Heart left ventricle (tissue), 16 donors: ENCODE measurements at regions not wholly inside any gene's neighbourhood (a gene's known extent, or its start where the extent isn't known, plus 50 kb on each side); places are given as distances from the start of the nearest gene placed in this dataset.

Source experiments
- ATAC-seq, 4 donors: fragments of 200-7000 bp; cut with Tn5 transposase; one replicate each; pipeline ENCODE4 v1.9.1; 2020 to 2022; ENCODE audit warnings: moderate library complexity in 4 of 4, mild to moderate bottlenecking in 3 of 4, moderate number of reproducible peaks in 1 of 4
- DNase-seq, 5 donors: peaks; one replicate each; pipeline ENCODE4 v3.0.0-alpha.2; 2020
- H3K27ac ChIP-seq, 12 donors: fragments of 200-600 bp; sonication (generic) in 4 of 12; one replicate each; pipeline versions ENCODE4 v1.5.0 to v1.8.0; 2016 to 2022; ENCODE audit warnings: mild to moderate bottlenecking in 2 of 12
- H3K27me3 ChIP-seq, 9 donors: fragments of 200-600 bp; sonication (generic) in 2 of 9; one replicate each; pipeline versions ENCODE4 v1.5.1 to v1.8.0; 2016 to 2022; ENCODE audit warnings: mild to moderate bottlenecking in 3 of 9
- H3K36me3 ChIP-seq, 9 donors: fragments of 200-600 bp; sonication (generic) in 2 of 9; one replicate each; pipeline versions ENCODE4 v1.5.0 to v1.8.0; 2018 to 2022; ENCODE audit warnings: mild to moderate bottlenecking in 2 of 9
- H3K4me1 ChIP-seq, 12 donors: fragments of 200-600 bp; sonication (generic) in 4 of 12; one replicate each; pipeline versions ENCODE4 v1.5.0 to v1.8.0; 2016 to 2022; ENCODE audit warnings: mild to moderate bottlenecking in 3 of 12
- H3K4me3 ChIP-seq, 12 donors: fragments of 200-600 bp; sonication (generic) in 4 of 12; one replicate each; pipeline versions ENCODE4 v1.5.0 to v1.8.0; 2017 to 2022; ENCODE audit warnings: mild to moderate bottlenecking in 9 of 12, moderate library complexity in 4 of 12
- H3K9me3 ChIP-seq, 12 donors: fragments of 200-600 bp; sonication (generic) in 4 of 12; one replicate each; pipeline versions ENCODE4 v1.5.0 to v1.8.0; 2016 to 2022; ENCODE audit warnings: mild to moderate bottlenecking in 1 of 12
- CTCF ChIP-seq, 12 donors: fragments of 200-600 bp; sonication (generic) in 4 of 12; IDR thresholded peaks; one replicate each; pipeline versions ENCODE4 v1.5.0 to v1.8.0; 2018 to 2022; ENCODE audit warnings: antibody characterized with exemption in 12 of 12, mild to moderate bottlenecking in 5 of 12
- POLR2A ChIP-seq, 2 donors: fragments of 450-650 bp; IDR thresholded peaks; one replicate each; pipeline ENCODE4 v1.6.1; 2017; ENCODE audit warnings: antibody characterized with exemption in 2 of 2, mild to moderate bottlenecking in 2 of 2, moderate library complexity in 2 of 2
- WGBS, 4 donors: extraction: QIAGEN DNeasy Blood & Tissue Kit in 2 of 4; methylation state at CpG; one replicate each; pipeline versions ENCODE4 v1.1.5 to v1.1.7; 2013 to 2018; 5-methylcytosine and 5-hydroxymethylcytosine counted together
- intact Hi-C, 10 donors: fragments of 100-400 bp; cut with DNase I; formaldehyde crosslinking; loops; one replicate each; pipeline versions ENCODE4 v1.11.1 to v1.14.2; 2022
- donor health status: ischemic (EF 13 %, LVEDD 7.1; RV severe dilation, severe dysfunction).
- donor health status: healthy with polysubstance abuse.
- donor health status: DM: no; HTN: yes; CAD: no.
- donor health status: DM: no; HTN: no; CAD: no.
- donor health status: ischemic (EF 25% LVEDD 6.9; RV normal size, moderate dysfunction).
- donor health status: ischemic (EF 25% LVEDD 5.7; RV mildly dilated, moderate dysfunction).
- donor health status: healthy.
- donor health status: DM: yes; HTN: yes; CAD: no.
- donor health status: ischemic (EF 35%, LVEDD 5.7; RV mildly dilated, moderate dysfunction).
- donor health status: nonischemic (EF 11% LVEDD 7.7; RV severe dilation, severe dysfunction).
- donor health status: DM: yes; HTN: yes; CAD: no.
- donor health status: PGD.
- donor health status: ischemic (EF 29% LVEDD 5.4; RV normal size, mild dysfunction).
- donor health status: nonischemic (EF 23%, LVEDD 6.1; RV moderate dilation, normal function).

GRCh38 chr3:171984883-171985282, 54.5 kb upstream of the FNDC3B start:
- H3K36me3 ChIP-seq = no peaks in the 10 kb centered on the region
- ATAC-seq (peak in 3 of 4 donors; percentile 47 to 70 (median 59)), DNase-seq (peak in 1 of 5 donors; percentile 32)
- H3K4me3 ChIP-seq = peak overlapping the region in 1 of 12 donors; percentile 10
- intact Hi-C loops = no loop called here
- H3K27ac ChIP-seq = peak overlapping the region in 1 of 12 donors; percentile 68
- no peaks in the 10 kb centered on the region for H3K9me3 ChIP-seq
- whole genome bisulfite sequencing, 4 donors = 86 to 95% (median 91%) methylated on average over 4 of the region's 4 CpGs
- peaks cover 0 to 36% (median 0%) of the 10 kb centered on the region in 12 donors for H3K4me1 ChIP-seq
- no peak for TF ChIP-seq POLR2A (IDR thresholded peaks at IDR 0.05)
- no peak for TF ChIP-seq CTCF (IDR thresholded peaks at IDR 0.05)
- no peaks in the 10 kb centered on the region for H3K27me3 ChIP-seq

- intact Hi-C loops = no loop called here
- no peaks in the 10 kb centered on the region for H3K36me3 ChIP-seq
- H3K27ac ChIP-seq = no peak overlapping the region
- H3K4me3 ChIP-seq = no peak overlapping the region
- ATAC-seq (peak in 1 of 4 donors; percentile 46), DNase-seq (no peak)
- TF ChIP-seq CTCF (IDR thresholded peaks at IDR 0.05) (no peak), POLR2A (IDR thresholded peaks at IDR 0.05) (no peak)
- no peaks in the 10 kb centered on the region for H3K27me3 ChIP-seq
- 72 to 75% (median 73%) methylated on average over 3 of the region's 3 CpGs for WGBS, 4 donors
- no peaks in the 10 kb centered on the region for H3K9me3 ChIP-seq
- H3K4me1 ChIP-seq = peaks cover 0 to 23% (median 0%) of the 10 kb centered on the region in 12 donors
Observed at GRCh38 chr3:171986176-171986575, 53.2 kb upstream of the FNDC3B start.

- Histone ChIP-seq H3K27me3 (no peaks in the 10 kb centered on the region), H3K4me1 (peaks cover 0 to 23% (median 0%) of the 10 kb centered on the region in 12 donors), H3K27ac (no peak overlapping the region), H3K36me3 (no peaks in the 10 kb centered on the region), H3K9me3 (no peaks in the 10 kb centered on the region), H3K4me3 (no peak overlapping the region)
- TF ChIP-seq POLR2A (IDR thresholded peaks at IDR 0.05) = no peak
- TF ChIP-seq CTCF (IDR thresholded peaks at IDR 0.05) = no peak
- DNase-seq (no peak), ATAC-seq (no peak)
- 81 to 86% (median 83%) methylated on average over 3 of the region's 3 CpGs for WGBS, 4 donors
- intact Hi-C loops = no loop called here
Observed at GRCh38 chr3:171986757-171987518, 52.4 kb upstream of the FNDC3B start.
